HG03196 (cell line): ENCODE measurements at regions not wholly inside any gene's neighbourhood (a gene's known extent, or its start where the extent isn't known, plus 50 kb on each side); places are given as distances from the start of the nearest gene placed in this dataset.
A peak's percentile ranks its signal among the peaks of the same experiment; 100 is the strongest.

Experiments used
- ATAC-seq: cut with Tn5 transposase; IDR thresholded peaks from one replicate; pipeline ENCODE4 v1.9.1; 2021; ENCODE audit not compliant: unreplicated experiment

DNA sequence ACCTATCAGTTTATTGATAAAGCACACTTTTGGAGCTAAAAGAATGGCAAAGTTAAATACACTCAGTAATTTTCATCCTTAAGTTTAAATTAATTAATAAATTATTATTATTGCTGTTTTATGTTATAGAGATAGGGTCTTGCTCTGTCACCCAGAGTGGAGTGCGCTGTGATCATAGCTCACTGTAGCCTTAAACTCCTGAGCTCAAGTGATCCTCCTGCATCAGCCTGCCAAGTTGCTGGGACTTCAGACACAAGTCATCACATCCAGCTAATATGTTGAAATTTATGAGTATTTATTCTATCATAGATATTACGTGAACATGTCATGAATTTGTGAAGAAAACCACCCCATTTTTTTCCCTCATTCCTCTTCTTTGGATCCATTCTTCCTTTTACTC lies 64.2 kb downstream of the GJA1 start:
- no peak for ATAC-seq

DNA sequence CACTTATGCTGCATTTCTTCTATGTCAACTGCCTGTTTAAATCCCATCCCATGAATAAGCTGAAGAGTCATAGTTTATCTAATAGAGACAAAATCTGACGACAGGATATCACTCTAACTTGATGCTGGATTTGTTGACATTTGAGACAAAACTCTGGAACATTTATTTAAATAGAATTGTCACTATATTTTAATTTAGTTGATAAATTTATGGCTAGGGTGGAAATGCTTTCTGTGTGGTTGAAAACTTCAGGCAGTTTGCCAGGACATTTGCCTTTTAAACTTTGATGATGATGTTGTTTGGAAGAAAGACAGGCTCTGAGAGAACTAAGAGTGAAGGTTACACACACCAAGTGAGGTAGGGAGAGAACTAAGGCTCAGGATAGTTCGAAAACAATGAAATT lies 68.1 kb downstream of the GJA1 start:
- no peak for ATAC-seq

DNA sequence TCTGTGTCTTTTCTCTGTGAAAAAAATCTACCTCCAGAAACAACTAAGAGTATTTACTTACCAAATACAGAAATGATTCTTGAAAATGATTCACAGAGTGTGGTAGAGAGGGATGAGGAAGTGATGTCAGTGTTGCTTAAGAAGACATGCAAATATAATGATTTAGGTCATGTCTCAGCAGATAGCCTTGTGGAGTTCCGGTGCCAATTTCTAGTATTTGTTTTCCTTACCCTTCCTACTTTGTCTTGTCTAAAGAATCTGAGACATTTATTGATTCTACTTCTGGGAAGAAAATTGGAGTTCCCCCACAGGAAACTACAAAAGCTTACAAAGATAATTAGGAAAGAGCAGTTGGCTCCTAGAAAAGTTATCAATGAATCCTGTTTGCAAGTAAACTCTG lies 68.8 kb downstream of the GJA1 start:
- peak; percentile 53 for ATAC-seq

DNA sequence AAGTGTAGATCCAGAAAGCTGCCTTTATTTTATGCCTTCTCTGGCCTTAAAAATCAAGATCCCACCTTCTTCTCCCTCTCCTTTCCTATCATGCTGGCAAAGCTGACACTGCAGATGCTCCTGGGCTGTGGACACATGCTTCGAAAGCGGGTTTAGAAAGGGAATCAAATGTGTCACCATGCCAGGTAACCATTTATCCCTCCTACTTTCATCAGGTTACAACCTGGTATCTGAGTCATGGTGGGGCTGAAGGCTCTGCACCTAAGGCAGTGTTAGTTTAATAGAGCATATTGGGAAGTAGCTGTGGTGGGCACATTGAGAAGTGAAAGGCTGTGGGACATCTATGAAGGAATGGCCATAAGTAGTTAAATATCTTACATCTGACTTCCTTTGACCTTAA lies 69.8 kb downstream of the GJA1 start:
- ATAC-seq = no peak

DNA sequence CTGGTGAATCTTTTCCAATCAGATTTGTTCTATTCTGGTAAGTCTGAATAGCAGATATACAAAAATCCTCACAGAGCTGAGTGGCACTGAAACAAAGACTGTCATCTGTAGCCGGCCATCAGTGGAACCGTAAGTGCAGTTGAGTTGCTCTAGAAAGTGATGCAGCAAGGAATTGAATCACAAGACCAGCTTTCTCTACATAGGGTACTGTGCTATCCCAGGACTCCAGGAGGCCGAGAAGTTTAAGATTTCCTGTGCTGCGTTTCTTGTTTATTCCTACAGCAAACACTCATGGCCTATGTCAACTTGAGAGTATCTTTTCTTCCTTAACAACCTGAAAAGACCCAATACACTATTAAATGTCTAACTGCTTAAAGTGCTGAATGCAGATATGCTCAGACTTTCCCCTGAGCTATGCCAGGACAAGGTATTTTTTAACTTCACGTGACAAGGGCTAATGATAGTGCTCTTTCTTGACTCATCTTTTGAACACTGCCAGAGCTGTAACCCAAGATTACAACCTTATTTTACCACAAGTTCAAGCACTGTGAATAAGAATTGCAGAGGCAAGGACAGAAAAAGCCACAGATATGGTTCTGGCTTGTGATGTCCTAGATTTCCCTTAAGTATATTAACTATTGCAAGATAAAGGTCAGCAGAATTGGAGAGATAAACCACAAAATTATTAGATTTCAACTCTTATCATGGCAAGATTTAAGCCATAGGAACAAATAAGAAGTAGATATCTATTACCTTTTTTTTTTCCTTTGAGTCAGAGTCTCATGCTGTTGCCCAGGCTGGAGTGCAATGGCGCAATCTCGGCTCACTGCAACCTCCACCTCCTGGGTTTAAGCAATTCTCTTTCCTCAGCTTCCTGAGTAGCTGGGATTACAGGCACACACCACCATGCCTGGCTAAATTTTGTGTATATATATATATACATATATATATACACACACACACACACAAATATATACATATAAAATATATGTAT lies 71.6 kb downstream of the GJA1 start:
- ATAC-seq = no peak

DNA sequence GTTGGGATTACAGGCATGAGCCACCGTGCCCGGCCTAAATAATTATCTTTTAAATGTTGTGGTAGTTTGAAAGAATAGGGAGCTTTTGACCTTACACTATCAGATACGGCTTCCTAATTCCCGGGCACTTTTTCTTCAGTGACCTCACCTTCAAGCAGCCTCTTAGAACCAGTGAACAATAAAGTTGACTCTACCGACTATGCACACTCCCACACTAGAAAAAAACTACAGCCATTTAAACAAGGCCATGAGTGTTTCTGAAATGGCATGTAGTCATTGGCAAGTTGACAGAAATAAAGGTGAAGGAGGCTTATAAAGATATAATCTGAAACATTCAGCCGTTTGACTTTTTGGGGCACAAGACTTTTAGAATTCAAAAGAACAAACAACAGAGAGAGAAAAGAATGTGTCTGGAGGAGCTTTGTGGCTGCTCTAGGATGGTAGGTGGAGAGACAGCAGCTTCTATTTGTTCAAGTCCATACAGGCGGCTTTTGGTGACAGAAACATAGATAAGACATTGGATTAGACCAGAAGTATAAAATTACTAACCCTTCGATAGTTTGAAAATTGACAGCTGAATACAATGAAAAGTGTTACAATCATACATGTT lies 75.2 kb downstream of the GJA1 start:
- no peak for ATAC-seq

DNA sequence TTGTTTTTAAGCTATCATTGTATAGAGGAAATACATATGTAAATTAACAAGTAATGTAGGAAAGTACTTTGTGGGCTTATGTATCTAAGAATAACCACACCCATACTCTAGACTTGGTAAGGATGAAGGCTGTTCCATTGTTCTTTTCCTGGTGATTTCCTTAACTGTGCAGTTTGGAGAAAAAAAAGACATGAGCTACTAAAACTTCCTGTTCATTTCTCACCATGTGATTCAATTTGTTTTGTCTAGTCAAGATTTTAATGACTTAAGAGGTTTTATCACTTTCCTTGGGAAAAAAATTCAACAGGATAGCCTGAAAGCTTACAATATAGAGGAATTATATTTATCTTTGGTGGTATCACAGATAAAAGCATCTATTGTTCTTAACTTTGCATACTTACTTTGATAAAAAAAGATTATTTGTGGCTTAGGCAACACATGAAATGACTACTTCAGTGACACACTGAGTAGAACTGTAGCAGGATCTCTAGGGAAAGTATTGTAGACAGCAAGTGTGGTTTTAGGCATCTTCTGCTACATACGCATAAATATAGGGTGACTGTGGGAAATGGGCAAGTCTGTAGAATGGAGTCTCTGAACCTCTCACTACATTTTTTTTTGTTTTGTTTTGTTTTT lies 80.3 kb downstream of the GJA1 start:
- ATAC-seq = no peak

DNA sequence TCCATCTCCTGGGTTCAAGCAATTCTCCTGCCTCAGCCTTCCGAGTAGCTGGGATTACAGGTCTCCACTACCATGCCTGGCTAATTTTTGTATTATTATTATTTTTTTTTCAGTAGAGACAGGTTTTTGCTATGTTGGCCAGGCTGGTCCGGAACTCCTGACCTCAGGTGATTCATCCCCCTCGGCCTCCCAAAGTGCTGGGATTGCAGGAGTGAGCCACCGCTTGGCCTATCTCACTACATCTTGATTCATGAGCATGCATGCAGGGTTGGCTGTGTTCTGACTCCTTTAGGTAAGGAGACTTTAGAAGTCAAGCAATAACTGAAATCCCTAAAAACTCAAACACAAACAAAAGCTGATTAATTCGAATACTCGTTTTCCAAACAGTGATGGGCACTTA lies 80.9 kb downstream of the GJA1 start:
- no peak for ATAC-seq

DNA sequence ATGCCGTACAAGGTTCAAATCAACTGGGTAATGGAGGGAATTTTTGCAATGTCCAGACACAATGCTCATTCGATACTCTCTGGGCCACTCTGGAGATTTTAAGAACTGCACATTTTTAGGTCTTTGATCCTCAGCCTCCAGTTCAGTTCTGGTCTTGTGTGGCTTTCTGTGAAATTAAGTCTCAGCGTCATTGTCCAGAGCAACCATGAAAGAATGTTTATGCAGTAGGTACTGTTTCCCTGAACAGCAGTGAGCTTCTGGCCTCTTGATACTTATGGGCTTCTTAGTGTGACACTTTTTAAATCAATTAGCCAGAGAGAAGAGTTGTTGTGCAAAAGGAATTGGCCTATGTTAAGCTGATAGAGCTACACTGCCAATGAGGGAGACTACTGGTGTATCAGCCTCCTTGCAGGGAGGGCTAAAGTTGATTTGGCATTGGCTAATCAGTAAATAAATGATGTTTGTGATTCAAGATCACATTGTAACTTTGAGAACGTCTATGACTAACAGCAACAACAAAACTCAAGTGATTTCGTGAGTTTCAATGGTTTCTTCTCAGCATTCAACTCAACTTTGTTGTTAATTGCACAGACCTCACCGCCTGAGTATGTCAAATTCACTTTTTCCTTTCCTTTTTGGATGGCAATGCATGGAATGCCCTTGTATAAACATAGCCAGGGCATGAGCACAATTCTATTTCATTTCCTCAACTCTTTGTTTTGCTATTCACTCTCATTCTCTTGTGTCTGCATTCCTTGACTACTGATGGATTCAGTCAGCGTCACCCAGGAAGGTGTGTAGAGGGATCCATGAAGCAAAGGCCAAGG lies 85.1 kb downstream of the GJA1 start:
- no peak for ATAC-seq

DNA sequence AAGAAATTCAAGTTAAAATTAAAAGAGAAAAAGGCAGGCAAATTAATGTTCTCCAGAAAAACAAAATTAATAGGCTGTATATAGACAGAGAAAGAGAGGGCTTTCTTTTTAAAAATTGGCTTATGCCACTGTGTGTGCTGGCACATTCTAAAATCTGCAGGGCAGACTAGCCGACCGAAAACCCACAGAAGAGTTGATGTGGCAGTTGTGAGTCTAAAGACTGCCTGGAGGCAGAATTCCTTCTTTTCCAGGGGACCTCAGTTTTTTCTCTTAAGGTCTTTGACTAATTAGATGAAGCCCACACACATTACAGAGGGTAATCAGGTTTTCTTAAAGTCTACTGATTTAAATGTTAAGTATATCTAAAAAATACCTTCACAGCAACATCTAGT lies 85.7 kb downstream of the GJA1 start:
- ATAC-seq = no peak

DNA sequence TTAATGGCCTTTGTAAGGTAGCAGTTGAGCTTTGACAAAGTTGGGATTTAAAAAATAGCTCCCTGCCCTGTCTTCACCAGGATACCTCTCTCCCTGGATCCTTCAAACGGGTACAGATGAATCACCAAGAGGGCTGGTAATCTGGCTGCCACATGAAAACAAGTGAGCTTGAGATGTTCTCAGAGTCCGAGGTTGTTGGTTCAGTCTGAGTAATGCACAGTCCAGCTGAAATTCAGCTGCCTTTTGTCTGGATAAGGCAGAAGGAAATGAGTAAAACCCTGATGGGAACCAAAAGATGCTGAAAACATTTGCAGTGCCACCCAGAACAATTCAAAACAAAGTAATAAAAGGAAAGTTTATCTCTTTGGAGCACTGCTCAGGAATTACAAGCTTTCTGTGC lies 86.8 kb downstream of the GJA1 start:
- ATAC-seq = no peak

DNA sequence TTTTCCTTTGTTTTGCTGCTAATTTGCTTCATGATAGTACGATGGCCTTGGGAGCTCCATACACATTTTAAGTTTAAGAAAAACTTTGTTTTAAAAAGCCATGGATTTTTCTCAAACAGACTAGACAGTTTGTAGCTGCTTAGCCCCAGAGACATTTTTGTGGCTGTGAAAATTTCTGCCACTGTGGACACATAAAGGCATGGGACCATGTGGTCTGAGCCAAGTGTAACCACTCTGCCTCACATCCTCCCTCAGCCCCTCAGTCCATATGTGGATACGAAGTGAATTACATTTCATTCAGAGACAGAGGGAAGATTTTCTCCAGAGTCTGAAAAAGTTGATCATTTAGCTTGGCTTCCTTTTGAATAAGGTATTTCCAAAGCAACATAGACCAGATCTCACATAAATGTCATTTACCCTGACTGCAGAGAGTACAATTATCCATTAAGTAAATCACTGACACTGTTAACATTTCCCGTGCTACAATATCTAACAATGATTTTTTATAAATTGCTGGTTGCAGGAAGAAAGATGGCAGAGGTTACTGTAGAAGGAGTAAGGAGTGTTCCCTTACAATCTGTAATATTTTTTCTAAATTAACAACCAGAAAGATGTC lies 87.4 kb downstream of the GJA1 start:
- no peak for ATAC-seq

DNA sequence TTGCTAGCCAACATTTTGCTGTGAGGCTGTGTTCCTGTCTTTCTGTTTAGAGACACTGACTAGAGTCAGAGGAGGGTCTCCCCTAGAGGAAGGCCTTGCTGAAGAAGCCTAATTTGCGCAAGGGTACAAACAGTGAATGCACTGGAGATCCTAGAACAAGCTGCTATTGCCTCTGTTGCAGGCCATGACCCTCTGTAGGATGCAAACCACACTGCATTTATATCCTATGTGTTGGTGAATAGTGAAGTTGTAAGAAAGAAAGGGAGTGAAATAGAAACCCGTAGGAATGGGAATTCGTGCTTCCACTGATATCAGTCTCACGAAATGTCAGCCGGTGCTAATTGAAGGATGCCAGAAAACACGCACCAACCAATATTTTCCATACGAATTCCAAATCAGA lies 88.2 kb downstream of the GJA1 start:
- no peak for ATAC-seq

DNA sequence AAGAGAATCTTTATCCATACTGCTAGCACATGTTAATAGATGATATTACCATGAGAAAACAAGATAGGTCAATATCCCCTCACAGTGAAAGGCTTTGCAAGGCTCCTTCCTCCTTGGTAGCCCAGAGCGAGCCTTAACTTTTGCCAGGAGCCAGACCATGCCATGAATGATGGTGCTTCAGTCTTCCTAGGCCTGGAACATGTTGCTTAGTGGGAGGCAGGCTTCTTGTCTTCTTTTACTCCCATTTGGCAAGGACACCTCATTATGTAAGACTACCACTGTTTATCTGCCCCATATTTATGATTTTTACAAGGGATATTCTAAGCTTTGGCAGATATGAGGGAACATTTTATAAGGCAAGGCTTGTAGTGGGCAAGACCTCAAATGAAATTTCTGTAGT lies 90.8 kb downstream of the GJA1 start:
- ATAC-seq = no peak

DNA sequence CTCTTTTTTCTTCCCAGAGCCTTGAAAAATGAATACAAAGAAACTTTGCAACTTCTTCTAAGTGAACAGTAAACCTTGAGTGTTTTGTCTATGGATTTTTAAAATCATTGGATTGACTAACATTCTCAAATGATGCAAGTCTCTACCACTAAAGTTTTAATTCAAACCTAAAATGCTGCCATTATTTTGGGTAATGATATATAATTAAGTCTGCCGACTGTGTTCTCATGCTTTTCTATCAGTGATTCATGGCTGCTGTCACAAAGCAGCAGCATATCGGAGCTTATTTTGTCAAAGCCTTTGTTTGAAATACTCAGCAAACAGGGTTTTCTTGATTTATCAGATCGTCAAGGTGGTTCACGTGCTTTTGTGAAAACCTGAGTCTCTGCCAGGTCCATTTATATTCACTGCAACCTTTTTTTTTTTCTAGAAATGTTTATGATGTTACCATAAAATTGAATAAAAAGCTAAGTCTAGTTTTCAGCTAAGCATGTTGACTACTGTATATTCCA lies 96.3 kb downstream of the GJA1 start:
- no peak for ATAC-seq

DNA sequence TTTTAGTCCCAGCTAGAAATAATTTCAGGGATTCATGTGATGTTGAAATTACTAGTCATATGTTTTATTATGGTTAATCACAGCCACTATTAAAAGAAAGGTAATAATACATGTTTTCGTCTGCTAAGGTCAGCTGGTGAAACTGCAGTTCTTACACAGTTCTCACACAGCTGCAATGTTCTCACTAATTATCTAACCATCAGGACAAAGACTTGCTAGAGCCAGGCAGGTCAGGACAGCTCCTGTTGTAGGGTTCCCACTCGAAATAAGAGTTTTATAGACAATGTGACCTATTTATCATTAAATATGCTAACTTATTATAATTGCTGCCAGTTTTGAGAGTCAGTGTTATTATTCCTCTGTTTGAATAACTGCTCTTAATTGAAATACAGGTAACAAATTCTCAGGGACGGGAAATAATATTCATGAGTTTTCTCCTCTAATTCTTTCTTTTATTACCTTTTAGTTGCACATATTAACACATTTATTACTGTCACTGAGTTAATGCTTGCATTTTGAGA lies 97.9 kb downstream of the GJA1 start:
- no peak for ATAC-seq

DNA sequence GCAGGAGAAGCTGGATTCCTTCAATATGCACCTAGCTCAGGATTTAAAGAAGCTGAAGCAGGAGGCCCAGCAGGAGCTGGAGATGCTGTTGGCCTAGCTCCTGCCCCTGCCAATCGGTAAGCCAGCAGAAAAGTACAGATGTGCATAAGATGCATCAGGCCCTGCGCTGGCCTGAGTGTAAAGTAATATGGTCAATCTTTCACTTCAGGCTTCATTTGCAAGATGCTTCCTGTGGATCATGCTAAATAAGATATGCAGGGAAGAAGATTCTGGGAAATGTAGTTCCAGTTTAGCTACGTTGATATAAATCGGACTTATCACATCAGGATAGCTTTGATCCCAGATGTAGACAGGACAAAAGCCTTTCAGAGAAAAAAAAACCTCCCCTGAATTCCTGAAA lies 100.3 kb downstream of the GJA1 start:
- no peak for ATAC-seq

DNA sequence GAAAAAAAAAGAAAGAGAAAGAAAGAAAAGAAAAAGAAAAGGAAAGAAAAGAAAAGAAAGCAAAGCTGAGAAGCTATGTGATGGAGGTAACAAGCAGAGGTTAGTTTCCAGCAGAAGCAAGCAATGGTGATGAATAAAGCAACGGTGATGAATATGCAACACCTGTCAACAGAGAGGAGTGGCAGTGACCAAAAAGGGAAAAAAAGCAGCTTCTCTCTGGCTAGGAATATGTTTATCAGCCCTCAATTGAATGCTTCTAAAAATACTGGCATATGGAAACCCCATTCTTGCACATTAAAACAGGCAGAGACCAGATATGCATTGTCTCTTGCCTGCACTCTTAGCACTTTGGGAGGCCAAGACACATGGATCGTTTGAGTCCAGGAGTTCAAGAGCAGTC lies 100.9 kb downstream of the GJA1 start:
- no peak for ATAC-seq

DNA sequence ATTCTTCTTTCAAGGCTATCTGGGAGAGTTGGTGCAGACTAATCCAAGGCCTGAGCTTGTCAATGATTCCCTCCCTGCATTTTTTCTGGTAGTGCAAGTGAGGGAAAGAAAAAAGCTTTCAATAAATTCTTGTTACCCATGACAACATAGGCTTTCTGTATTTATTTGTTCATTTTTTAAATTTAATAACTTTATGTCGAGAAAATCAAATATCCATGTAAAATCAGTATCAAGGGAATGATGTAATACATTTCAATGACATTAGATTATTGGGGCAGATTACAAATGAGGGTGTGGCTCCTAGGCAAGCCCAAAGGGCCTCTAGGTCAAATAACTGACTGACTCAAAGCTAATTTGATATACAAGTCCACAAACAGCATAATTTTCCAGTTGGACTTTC lies 104.0 kb downstream of the GJA1 start:
- no peak for ATAC-seq

DNA sequence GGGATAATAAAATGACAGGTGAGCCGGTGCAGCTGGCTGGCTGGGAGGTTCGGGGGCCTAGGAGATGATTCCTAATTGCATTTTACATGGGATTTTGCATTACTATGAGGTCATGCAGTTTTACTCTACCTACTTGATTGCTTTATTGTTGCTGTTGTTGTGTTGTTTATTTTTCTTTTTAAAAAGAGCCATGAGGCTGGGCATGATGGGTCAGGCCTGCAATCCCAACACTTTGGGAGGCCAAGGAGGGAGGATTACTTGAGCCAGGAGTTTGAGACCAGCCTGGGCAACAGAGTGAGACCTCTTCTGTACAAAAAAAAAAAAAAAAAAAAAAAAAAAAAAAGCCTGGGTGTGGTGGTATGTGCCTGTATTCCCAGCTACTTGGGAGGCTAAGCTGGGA lies 104.8 kb downstream of the GJA1 start:
- ATAC-seq = no peak
